ENCODE measurements at regions not wholly inside any gene's neighbourhood (a gene's known extent, or its start where the extent isn't known, plus 50 kb on each side); places are given as distances from the start of the nearest gene placed in this dataset.

DNA sequence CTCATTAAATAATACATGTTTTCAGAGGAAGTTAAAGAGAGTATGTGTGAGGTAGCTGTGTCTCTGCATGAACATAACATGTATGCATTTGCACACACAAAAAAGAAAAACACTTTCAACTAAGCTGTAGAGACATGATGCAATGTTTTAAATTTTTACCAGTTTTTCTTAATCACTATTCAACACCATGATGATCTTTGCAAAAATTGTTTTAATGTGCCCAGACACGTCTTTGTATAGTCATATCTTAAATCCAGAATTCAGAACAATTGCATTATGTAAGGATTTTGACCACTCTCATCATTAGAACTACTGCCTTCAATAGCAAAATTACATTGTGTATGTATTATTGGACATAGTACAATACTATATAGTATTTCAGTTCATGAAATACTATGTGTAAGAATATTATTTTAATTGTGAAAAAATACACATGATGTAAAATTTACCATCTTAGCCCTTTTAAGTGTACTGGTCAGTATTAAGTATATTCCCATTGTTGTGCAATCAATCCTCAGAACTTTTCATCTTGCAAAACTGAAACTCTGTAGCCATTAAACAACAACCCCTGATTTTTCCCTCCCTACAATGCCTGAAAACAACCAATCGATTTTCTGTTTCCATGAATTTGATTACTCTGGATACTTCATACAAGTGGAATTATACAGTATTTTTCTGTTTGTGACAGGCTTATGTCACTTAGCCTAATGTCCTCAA, 104.5 kb upstream of the ACVR2A start:
- TF ChIP-seq, protein P1, sequence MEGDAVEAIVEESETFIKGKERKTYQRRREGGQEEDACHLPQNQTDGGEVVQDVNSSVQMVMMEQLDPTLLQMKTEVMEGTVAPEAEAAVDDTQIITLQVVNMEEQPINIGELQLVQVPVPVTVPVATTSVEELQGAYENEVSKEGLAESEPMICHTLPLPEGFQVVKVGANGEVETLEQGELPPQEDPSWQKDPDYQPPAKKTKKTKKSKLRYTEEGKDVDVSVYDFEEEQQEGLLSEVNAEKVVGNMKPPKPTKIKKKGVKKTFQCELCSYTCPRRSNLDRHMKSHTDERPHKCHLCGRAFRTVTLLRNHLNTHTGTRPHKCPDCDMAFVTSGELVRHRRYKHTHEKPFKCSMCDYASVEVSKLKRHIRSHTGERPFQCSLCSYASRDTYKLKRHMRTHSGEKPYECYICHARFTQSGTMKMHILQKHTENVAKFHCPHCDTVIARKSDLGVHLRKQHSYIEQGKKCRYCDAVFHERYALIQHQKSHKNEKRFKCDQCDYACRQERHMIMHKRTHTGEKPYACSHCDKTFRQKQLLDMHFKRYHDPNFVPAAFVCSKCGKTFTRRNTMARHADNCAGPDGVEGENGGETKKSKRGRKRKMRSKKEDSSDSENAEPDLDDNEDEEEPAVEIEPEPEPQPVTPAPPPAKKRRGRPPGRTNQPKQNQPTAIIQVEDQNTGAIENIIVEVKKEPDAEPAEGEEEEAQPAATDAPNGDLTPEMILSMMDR (IDR thresholded peaks at IDR 0.05; ENCODE audit: unreplicated experiment), result no peak
- H3K4me3 Mint-ChIP-seq (ENCODE audit: low read depth), result no peak overlapping the region
- H3K36me3 Mint-ChIP-seq (ENCODE audit: insufficient read depth), result no peaks in the 10 kb centered on the region
- DNase-seq (ENCODE audit: low spot score, unreplicated experiment), result no peak
- no peaks in the 10 kb centered on the region for H3K9me3 Mint-ChIP-seq (ENCODE audit: low read depth)
- H3K27me3 Mint-ChIP-seq, result no peaks in the 10 kb centered on the region
- H3K4me1 Mint-ChIP-seq (ENCODE audit: low read depth), result peaks cover 20% of the 10 kb centered on the region
- no peak overlapping the region for H3K27ac Mint-ChIP-seq

DNA sequence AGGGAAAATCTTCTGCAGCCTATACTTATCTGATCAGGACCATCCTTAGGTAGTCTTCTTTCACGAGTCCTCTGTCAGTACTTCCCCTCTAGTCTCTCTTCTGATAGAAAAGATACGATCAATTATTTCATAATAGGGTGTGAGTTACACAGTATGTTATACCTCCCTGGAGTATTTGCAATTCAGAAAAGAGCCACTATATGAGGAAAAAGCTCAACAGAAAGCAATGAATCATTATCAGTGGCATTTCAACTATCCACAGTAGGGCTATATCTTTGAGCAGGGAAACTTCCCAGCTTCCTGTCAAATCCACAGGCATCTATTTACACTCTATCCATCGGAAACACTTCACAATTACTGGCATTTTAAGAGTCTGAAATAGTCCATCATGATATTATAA, 105.3 kb upstream of the ACVR2A start:
- H3K36me3 Mint-ChIP-seq (ENCODE audit: insufficient read depth), result no peaks in the 10 kb centered on the region

DNA sequence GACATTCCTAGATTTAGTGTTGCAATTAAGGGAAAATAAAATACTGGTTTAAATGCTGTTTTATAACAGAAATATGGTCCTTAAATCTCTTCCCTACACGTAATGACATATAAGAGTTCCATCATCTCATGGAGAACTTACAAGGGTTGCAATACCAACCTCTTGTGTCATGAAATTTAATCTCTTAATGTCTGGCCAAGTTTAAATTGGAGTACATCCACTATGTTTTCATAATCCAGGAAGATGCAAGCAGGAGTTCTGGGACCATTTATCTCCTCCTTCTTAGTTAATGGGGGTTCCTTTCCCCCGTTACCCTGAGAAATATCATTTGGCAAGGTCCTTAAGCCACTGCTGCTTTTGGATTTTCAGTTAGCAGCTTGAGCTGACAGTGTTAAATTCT, 126.0 kb upstream of the ACVR2A start:
- Mint-ChIP-seq H3K36me3 (ENCODE audit: insufficient read depth) (no peaks in the 10 kb centered on the region), H3K4me1 (ENCODE audit: low read depth) (peaks cover 1% of the 10 kb centered on the region), H3K4me3 (ENCODE audit: low read depth) (no peak overlapping the region), H3K27me3 (peaks cover 29% of the 10 kb centered on the region), H3K9me3 (ENCODE audit: low read depth) (no peaks in the 10 kb centered on the region), H3K27ac (no peak overlapping the region)
- TF ChIP-seq, protein P1 (IDR thresholded peaks at IDR 0.05; ENCODE audit: unreplicated experiment), result no peak
- no peak for DNase-seq (ENCODE audit: low spot score, unreplicated experiment)

More for the DNA sequence above, 105.3 kb upstream of the ACVR2A start:
- no peak for DNase-seq (ENCODE audit: low spot score, unreplicated experiment)
- TF ChIP-seq, protein P1 (IDR thresholded peaks at IDR 0.05; ENCODE audit: unreplicated experiment), result no peak
- Mint-ChIP-seq H3K27me3 (no peaks in the 10 kb centered on the region), H3K27ac (no peak overlapping the region), H3K4me1 (ENCODE audit: low read depth) (peaks cover 20% of the 10 kb centered on the region), H3K9me3 (ENCODE audit: low read depth) (peaks cover 4% of the 10 kb centered on the region), H3K4me3 (ENCODE audit: low read depth) (no peak overlapping the region)

DNA sequence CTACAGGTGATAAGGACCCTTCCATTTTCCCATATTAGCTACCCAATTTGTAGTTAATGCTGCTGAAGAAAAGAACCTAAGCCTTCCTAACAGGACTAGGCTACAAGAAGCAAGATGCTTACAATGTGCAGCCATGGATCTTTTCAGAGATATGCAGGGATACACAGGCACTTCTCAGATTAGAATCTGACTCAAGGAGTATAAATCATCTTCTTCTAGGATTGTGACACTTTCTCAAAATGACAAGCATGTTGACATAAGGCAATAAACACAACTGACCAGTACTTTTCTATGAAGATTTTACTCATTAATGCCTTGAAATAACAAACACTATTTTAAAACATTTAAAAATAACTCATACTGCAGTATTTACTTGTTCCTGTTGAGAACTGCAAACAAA, 127.9 kb upstream of the ACVR2A start:
- no peak overlapping the region for H3K27ac Mint-ChIP-seq
- no peak overlapping the region for H3K4me3 Mint-ChIP-seq (ENCODE audit: low read depth)
- no peaks in the 10 kb centered on the region for H3K36me3 Mint-ChIP-seq (ENCODE audit: insufficient read depth)
- H3K27me3 Mint-ChIP-seq, result peaks cover 31% of the 10 kb centered on the region
- H3K9me3 Mint-ChIP-seq (ENCODE audit: low read depth), result peaks cover 4% of the 10 kb centered on the region
- H3K4me1 Mint-ChIP-seq (ENCODE audit: low read depth), result peaks cover 1% of the 10 kb centered on the region
- TF ChIP-seq, protein P1 (IDR thresholded peaks at IDR 0.05; ENCODE audit: unreplicated experiment), result no peak
- DNase-seq (ENCODE audit: low spot score, unreplicated experiment), result no peak

DNA sequence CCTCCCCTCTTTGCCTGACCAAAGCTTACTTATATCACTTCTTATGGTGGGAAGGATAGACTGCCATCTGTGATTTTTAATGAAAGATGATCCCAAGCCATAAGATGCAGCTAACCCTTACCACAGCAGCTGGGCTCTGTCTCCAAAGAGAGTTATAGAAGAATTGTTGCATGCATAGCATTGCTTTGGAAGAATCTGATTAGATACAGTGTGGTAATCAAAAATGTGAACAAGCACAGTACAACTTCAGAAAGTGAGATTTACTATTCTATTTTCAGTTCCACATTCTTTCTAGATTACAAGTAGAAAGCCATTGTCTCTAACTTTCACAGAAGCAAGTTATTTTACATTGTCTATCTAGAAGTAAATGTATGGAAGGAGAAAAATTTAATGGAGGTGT, 129.0 kb upstream of the ACVR2A start:
- Mint-ChIP-seq H3K9me3 (ENCODE audit: low read depth) (peaks cover 4% of the 10 kb centered on the region), H3K27ac (no peak overlapping the region), H3K4me3 (ENCODE audit: low read depth) (no peak overlapping the region), H3K27me3 (peaks cover 33% of the 10 kb centered on the region), H3K4me1 (ENCODE audit: low read depth) (peaks cover 1% of the 10 kb centered on the region), H3K36me3 (ENCODE audit: insufficient read depth) (no peaks in the 10 kb centered on the region)
- DNase-seq (ENCODE audit: low spot score, unreplicated experiment), result no peak
- TF ChIP-seq, protein P1 (IDR thresholded peaks at IDR 0.05; ENCODE audit: unreplicated experiment), result no peak

Measured in progenitor cell of endocrine pancreas (in vitro differentiated cells).